SK-N-SH treated with all-trans-retinoic acid at 6 μM for 48 hours (cell line): ENCODE measurements at regions not wholly inside any gene's neighbourhood (a gene's known extent, or its start where the extent isn't known, plus 50 kb on each side); places are given as distances from the start of the nearest gene placed in this dataset.

Experiments
- ATAC-seq: fragments of 200-7000 bp; cut with Tn5 transposase; 3 replicates; pipeline ENCODE4 v1.9.1; 2020; ENCODE audit warnings: mild to moderate bottlenecking, moderate library complexity
- BACH2 ChIP-seq: fragments of 250-450 bp; sonication (Bioruptor Pico); IDR thresholded peaks from 2 replicates; pipeline ENCODE4 v1.9.0; 2021; ENCODE audit warnings: mild to moderate bottlenecking, borderline replicate concordance
- CSDC2 ChIP-seq: fragments of 250-450 bp; sonication (Bioruptor Pico); IDR thresholded peaks from 2 replicates; pipeline ENCODE4 v1.5.0; 2020; ENCODE audit warnings: mild to moderate bottlenecking, moderate library complexity
- CSRNP3 ChIP-seq: fragments of 250-450 bp; sonication (Bioruptor Pico); IDR thresholded peaks from 2 replicates; pipeline ENCODE4 v1.5.1; 2021; ENCODE audit warnings: mild to moderate bottlenecking, moderate library complexity
- ESRRG ChIP-seq: fragments of 250-450 bp; sonication (Bioruptor Pico); IDR thresholded peaks from 2 replicates; pipeline ENCODE4 v1.6.1; 2021; ENCODE audit warnings: mild to moderate bottlenecking
- GLIS3 ChIP-seq: fragments of 250-450 bp; sonication (Bioruptor Pico); IDR thresholded peaks from 2 replicates; pipeline ENCODE4 v1.5.0; 2020; ENCODE audit warnings: mild to moderate bottlenecking, moderate library complexity
- OSR1 ChIP-seq: fragments of 250-450 bp; sonication (Bioruptor Pico); IDR thresholded peaks from 2 replicates; pipeline ENCODE4 v1.8.0; 2022; ENCODE audit warnings: moderate library complexity, mild to moderate bottlenecking, inconsistent platforms
- PATZ1 ChIP-seq: fragments of 250-450 bp; sonication (Bioruptor Pico); IDR thresholded peaks from 2 replicates; pipeline ENCODE4 v1.8.0; 2020; ENCODE audit warnings: mild to moderate bottlenecking, moderate library complexity, borderline replicate concordance
- PPARA ChIP-seq: fragments of 250-450 bp; sonication (Bioruptor Pico); IDR thresholded peaks from 2 replicates; pipeline ENCODE4 v1.5.0; 2020; ENCODE audit warnings: mild to moderate bottlenecking, borderline replicate concordance
- RARB ChIP-seq: fragments of 250-450 bp; sonication (Bioruptor Pico); IDR thresholded peaks from 2 replicates; pipeline ENCODE4 v1.8.0; 2021; ENCODE audit warnings: mild to moderate bottlenecking, moderate library complexity
- SNAI2 ChIP-seq: fragments of 250-450 bp; sonication (Bioruptor Pico); IDR thresholded peaks from 2 replicates; pipeline ENCODE4 v1.5.0; 2020; ENCODE audit warnings: mild to moderate bottlenecking, moderate library complexity
- TCF4 ChIP-seq: fragments of 250-450 bp; sonication (Bioruptor Pico); IDR thresholded peaks from 2 replicates; pipeline ENCODE4 v1.8.0; 2021; ENCODE audit warnings: mild to moderate bottlenecking, moderate library complexity, borderline replicate concordance
- TOX ChIP-seq: fragments of 250-450 bp; sonication (Bioruptor Pico); IDR thresholded peaks from 2 replicates; pipeline ENCODE4 v1.8.0; 2021; ENCODE audit warnings: mild to moderate bottlenecking, moderate library complexity, borderline replicate concordance
- ZFP3 ChIP-seq: fragments of 250-450 bp; sonication (Bioruptor Pico); IDR thresholded peaks from 2 replicates; pipeline ENCODE4 v1.5.0; 2020; ENCODE audit warnings: mild to moderate bottlenecking, moderate library complexity
- ZFP30 ChIP-seq: fragments of 450-650 bp; formaldehyde crosslinking; IDR thresholded peaks from 2 replicates; pipeline ENCODE4 v1.5.0; 2022; ENCODE audit warnings: mild to moderate bottlenecking, moderate library complexity
- ZNF565 ChIP-seq: fragments of 450-650 bp; formaldehyde crosslinking; conservative IDR thresholded peaks from 2 replicates; pipeline ENCODE4 v1.5.0; 2020; ENCODE audit warnings: low read depth, mild to moderate bottlenecking, moderate library complexity
- ZNF70 ChIP-seq: fragments of 450-650 bp; formaldehyde crosslinking; IDR thresholded peaks from 2 replicates; pipeline ENCODE4 v1.5.0; 2020; ENCODE audit warnings: mild to moderate bottlenecking, moderate library complexity
- ZNF8 ChIP-seq: fragments of 450-650 bp; formaldehyde crosslinking; IDR thresholded peaks from 2 replicates; pipeline ENCODE4 v1.5.0; 2020; ENCODE audit warnings: mild to moderate bottlenecking, moderate library complexity
- TF ChIP-seq, protein P1 (sequence below): fragments of 250-450 bp; sonication (Bioruptor Pico); IDR thresholded peaks from 2 replicates; pipeline ENCODE4 v1.5.1; 2020; ENCODE audit warnings: low read depth, mild to moderate bottlenecking, moderate library complexity
- TF ChIP-seq, protein P2 (sequence below): fragments of 250-450 bp; sonication (Bioruptor Pico); IDR thresholded peaks from 2 replicates; pipeline ENCODE4 v1.8.0; 2021; ENCODE audit warnings: low read depth, mild to moderate bottlenecking, moderate library complexity, borderline replicate concordance

DNA sequence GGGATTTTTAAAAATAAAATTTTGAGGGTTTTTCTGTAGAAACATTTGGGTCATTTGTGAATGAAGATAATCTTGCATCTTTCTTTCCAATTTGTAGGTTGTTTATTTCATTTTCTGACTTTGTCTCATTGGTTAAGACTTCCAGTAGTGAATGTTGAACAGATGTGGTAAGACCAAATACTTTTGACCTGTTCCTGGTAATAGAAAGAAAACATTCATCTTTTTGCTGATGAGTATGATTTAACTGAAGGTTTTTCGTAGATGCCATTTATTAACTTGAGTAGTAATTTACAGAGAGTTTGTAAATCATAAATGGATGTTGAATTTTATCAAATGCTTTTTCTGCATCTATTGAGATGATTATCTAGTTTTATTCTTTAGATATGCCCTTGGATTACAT, 416.1 kb upstream of the CITED2 start:
- TF ChIP-seq CSDC2 (CRISPR knock-in tag): no peak
- TF ChIP-seq ZNF8 (CRISPR knock-in tag): no peak
- TF ChIP-seq SNAI2: no peak
- no peak for TF ChIP-seq TOX (CRISPR knock-in tag)
- TF ChIP-seq PATZ1 (CRISPR knock-in tag): no peak
- no peak for TF ChIP-seq ZNF70 (CRISPR knock-in tag)
- no peak for TF ChIP-seq ZFP30
- no peak for TF ChIP-seq OSR1 (CRISPR knock-in tag)
- TF ChIP-seq, protein P1, sequence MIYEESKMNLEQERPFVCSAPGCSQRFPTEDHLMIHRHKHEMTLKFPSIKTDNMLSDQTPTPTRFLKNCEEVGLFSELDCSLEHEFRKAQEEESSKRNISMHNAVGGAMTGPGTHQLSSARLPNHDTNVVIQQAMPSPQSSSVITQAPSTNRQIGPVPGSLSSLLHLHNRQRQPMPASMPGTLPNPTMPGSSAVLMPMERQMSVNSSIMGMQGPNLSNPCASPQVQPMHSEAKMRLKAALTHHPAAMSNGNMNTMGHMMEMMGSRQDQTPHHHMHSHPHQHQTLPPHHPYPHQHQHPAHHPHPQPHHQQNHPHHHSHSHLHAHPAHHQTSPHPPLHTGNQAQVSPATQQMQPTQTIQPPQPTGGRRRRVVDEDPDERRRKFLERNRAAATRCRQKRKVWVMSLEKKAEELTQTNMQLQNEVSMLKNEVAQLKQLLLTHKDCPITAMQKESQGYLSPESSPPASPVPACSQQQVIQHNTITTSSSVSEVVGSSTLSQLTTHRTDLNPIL: no peak
- TF ChIP-seq ZFP3: no peak
- TF ChIP-seq, protein P2, sequence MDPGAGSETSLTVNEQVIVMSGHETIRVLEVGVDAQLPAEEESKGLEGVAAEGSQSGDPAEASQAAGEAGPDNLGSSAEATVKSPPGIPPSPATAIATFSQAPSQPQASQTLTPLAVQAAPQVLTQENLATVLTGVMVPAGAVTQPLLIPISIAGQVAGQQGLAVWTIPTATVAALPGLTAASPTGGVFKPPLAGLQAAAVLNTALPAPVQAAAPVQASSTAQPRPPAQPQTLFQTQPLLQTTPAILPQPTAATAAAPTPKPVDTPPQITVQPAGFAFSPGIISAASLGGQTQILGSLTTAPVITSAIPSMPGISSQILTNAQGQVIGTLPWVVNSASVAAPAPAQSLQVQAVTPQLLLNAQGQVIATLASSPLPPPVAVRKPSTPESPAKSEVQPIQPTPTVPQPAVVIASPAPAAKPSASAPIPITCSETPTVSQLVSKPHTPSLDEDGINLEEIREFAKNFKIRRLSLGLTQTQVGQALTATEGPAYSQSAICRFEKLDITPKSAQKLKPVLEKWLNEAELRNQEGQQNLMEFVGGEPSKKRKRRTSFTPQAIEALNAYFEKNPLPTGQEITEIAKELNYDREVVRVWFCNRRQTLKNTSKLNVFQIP (CRISPR knock-in tag): no peak
- no peak for TF ChIP-seq GLIS3
- TF ChIP-seq TCF4: no peak
- no peak for TF ChIP-seq ZNF565 (CRISPR knock-in tag)
- TF ChIP-seq ESRRG: no peak
- TF ChIP-seq RARB (CRISPR knock-in tag): no peak
- TF ChIP-seq PPARA: no peak
- TF ChIP-seq, all 23 proteins: peak for 0
- no peak for ATAC-seq

- no peak for TF ChIP-seq CSDC2 (CRISPR knock-in tag)
- TF ChIP-seq BACH2 (CRISPR knock-in tag): no peak
- TF ChIP-seq, protein P2 (CRISPR knock-in tag): no peak
- TF ChIP-seq ZNF565 (CRISPR knock-in tag): no peak
- TF ChIP-seq CSRNP3 (CRISPR knock-in tag): no peak
- TF ChIP-seq, all 23 proteins: peak for 0
- ATAC-seq: no peak
Measured at GRCh38 chr6:139784222-139784769, 409.8 kb upstream of the CITED2 start.

GRCh38 chr6:139779988-139780774, 405.7 kb upstream of the CITED2 start:
- ATAC-seq: no peak
- no peak for TF ChIP-seq PATZ1 (CRISPR knock-in tag)
- TF ChIP-seq TCF4: no peak
- no peak for TF ChIP-seq ZNF70 (CRISPR knock-in tag)
- TF ChIP-seq ZFP3: no peak
